Kidney (tissue), 13 donors: ENCODE measurements at regions not wholly inside any gene's neighbourhood (a gene's known extent, or its start where the extent isn't known, plus 50 kb on each side); places are given as distances from the start of the nearest gene placed in this dataset.
A peak's percentile ranks its signal among the peaks of the same experiment; 100 is the strongest.

Experiments
- DNase-seq, 5 donors: peaks; one replicate each; pipeline ENCODE4 v3.0.0-alpha.2; 2013 to 2020
- FAIRE-seq: peaks from 2 replicates; lab custom pipeline; 2012; peaks lifted over from hg19 to GRCh38; lab: Jason Lieb, UNC
- H3K27ac ChIP-seq, 2 donors: one replicate each; pipeline ENCODE4 v1.7.0; 2013; ENCODE audit warnings: low read depth in 2 of 2, low read length in 2 of 2, inconsistent platforms in 1 of 2
- H3K27me3 ChIP-seq: one replicate; pipeline ENCODE4 v1.7.1; 2013; ENCODE audit warnings: low read length, inconsistent platforms; ENCODE audit not compliant: control insufficient read depth, insufficient read depth
- H3K36me3 ChIP-seq, 3 donors: one replicate each; pipeline versions ENCODE4 v1.7.0 to v1.7.1; 2013; ENCODE audit warnings: low read length in 3 of 3, control low read depth in 1 of 3, inconsistent platforms in 1 of 3; ENCODE audit not compliant: insufficient read depth in 3 of 3, control insufficient read depth in 2 of 3
- H3K4me1 ChIP-seq, 3 donors: one replicate each; pipeline versions ENCODE4 v1.7.0 to v1.7.1; 2013; ENCODE audit warnings: low read length in 3 of 3, inconsistent platforms in 1 of 3, low read depth in 1 of 3; ENCODE audit not compliant: control insufficient read depth in 2 of 3, insufficient read depth in 2 of 3
- H3K4me3 ChIP-seq, 3 donors: one replicate each; pipeline versions ENCODE4 v1.7.0 to v1.8.1; 2013; ENCODE audit warnings: low read length in 3 of 3, control low read depth in 1 of 3, inconsistent platforms in 1 of 3
- H3K9ac ChIP-seq, 3 donors: one replicate each; pipeline versions ENCODE4 v1.7.0 to v1.7.1; 2013; ENCODE audit warnings: low read length in 3 of 3, control low read depth in 1 of 3, inconsistent platforms in 1 of 3
- H3K9me3 ChIP-seq, 3 donors: one replicate each; pipeline versions ENCODE4 v1.7.0 to v1.7.1; 2013; ENCODE audit warnings: low read length in 3 of 3, control low read depth in 1 of 3, inconsistent platforms in 1 of 3; ENCODE audit not compliant: control insufficient read depth in 2 of 3, insufficient read depth in 1 of 3
- intact Hi-C: fragments of 100-400 bp; cut with DNase I; formaldehyde crosslinking; loops from one replicate; pipeline ENCODE4 v1.11.1; 2022
- TF ChIP-seq, protein P1 (sequence below): IDR thresholded peaks from 3 replicates; pipeline ENCODE4 v1.5.1; 2012; ENCODE audit warnings: mild to moderate bottlenecking, moderate library complexity, borderline replicate concordance; ENCODE audit not compliant: insufficient read depth; ENCODE audit errors: extremely low read depth
- donor health status: control.
- donor health status: control.
- donor health status: control.
- donor health status: control.
- donor health status: control.
- donor health status: DM: yes; HTN: yes; CAD: no.
- donor health status: Normal renal cell carcinoma (clear cell type).

DNA sequence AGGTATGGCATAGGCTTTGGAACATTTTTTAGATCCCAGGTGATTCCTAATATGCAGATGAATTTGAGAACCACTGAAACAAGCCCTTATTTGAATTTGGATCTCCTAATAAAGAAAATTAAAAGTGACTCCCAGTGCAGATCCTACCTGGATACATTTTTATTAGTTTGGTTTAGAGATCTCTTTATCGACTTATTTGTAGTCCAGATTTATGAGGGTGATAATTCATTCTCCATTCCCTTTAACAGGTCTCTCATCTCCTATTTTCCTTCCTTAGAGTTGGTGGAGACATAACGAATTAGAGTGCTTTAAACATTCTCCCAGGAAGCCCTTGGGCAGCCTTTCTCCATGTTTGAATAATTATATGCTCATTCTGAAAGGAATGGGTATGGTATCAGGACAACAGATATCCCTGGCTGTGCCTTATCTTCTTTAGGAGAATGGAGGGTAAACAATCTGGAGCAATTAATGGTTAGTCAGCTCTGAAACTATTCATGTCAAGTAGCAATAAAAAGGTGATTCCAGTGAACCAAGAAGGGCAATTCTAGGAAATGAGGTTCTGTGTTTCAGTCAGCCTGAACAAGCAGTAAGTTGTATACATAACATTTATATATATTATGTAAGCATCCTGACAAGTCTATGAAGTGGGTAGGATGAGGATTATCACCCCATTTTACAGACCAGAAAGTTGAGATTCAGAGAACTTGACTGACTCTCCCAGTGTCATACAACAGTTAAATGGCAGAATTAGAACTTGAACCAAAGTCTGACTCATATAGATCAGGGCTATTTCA is 53.9 kb upstream of the RCE1 start:
- intact Hi-C loops = no loop called here
- DNase-seq (peak in 2 of 5 donors; percentile 27 to 42), FAIRE-seq (no peak)
- TF ChIP-seq, protein P1, sequence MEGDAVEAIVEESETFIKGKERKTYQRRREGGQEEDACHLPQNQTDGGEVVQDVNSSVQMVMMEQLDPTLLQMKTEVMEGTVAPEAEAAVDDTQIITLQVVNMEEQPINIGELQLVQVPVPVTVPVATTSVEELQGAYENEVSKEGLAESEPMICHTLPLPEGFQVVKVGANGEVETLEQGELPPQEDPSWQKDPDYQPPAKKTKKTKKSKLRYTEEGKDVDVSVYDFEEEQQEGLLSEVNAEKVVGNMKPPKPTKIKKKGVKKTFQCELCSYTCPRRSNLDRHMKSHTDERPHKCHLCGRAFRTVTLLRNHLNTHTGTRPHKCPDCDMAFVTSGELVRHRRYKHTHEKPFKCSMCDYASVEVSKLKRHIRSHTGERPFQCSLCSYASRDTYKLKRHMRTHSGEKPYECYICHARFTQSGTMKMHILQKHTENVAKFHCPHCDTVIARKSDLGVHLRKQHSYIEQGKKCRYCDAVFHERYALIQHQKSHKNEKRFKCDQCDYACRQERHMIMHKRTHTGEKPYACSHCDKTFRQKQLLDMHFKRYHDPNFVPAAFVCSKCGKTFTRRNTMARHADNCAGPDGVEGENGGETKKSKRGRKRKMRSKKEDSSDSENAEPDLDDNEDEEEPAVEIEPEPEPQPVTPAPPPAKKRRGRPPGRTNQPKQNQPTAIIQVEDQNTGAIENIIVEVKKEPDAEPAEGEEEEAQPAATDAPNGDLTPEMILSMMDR = no peak
- H3K4me1 ChIP-seq = peaks cover 0 to 7% (median 0%) of the 10 kb centered on the region in 3 donors
- no peaks in the 10 kb centered on the region for H3K36me3 ChIP-seq
- H3K9me3 ChIP-seq = no peaks in the 10 kb centered on the region
- no peak overlapping the region for H3K27ac ChIP-seq
- no peak overlapping the region for H3K9ac ChIP-seq
- H3K27me3 ChIP-seq = no peaks in the 10 kb centered on the region
- no peak overlapping the region for H3K4me3 ChIP-seq

DNA sequence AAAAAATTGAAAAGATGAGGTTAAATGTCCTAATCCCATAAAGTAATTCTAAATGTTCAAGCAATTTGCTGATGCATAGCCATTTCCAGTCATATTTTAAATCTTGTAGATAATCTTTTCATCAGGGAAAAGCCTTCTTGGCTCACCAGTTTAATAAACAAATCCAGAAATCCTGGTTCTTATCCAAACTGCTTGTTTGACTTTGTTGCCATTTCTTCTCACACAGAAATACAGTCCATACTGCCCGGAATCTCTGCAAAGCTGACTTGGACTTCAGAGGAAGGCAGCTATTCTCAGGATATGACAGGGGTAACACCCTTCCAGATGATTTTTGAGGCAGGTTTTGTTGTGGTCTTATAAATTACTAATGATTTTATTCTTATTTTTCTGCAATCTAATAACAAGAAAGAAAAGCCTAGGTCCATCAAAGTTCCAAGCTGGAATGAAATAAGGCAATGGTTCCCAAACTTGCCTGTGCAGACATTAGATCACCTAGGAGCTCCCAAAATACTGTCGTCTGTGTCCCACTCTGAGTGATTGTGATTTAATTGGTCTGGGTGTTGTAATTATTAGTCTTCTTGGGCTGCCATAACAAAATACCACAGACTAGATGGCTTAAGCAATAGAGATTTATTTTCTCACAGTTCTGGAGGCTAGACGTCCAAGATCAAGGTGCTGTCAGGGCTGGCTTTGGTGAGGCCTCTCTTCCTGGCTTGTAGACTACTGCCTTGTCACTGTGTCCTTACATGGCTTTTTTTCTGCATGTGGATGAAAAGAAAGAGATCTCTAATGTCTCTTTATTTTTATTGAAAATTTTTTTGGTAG is 55.1 kb upstream of the RCE1 start:
- no peak for FAIRE-seq
- Histone ChIP-seq H3K9ac (no peak overlapping the region), H3K27ac (no peak overlapping the region), H3K4me1 (peaks cover 0 to 7% (median 0%) of the 10 kb centered on the region in 3 donors), H3K4me3 (no peak overlapping the region), H3K36me3 (no peaks in the 10 kb centered on the region), H3K27me3 (no peaks in the 10 kb centered on the region), H3K9me3 (no peaks in the 10 kb centered on the region)
- DNase-seq = peak in 1 of 5 donors; percentile 7
- TF ChIP-seq, protein P1 = no peak
- intact Hi-C loops = no loop called here

DNA sequence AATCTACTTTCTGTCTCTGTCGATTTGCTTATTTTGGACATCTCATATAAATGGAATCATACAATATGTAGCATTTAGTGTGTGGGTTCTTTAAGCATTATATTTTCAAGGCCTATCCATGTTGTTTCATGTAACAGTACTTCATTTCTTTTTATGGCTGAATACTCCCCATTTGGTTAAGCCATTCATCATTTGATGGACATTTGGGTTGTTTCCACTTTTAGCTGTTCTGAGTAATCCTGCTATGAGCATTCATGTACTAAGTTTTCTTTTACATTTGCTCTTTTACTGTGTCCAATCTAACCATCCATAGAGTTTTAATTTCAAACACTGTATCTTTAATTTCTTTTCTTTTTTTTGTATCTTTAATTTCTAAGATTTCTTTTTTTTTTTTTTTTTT is 55.6 kb upstream of the SPTBN2 start:
- intact Hi-C loops = no loop called here
- Histone ChIP-seq H3K9me3 (no peaks in the 10 kb centered on the region), H3K27me3 (no peaks in the 10 kb centered on the region), H3K36me3 (no peaks in the 10 kb centered on the region), H3K9ac (no peak overlapping the region), H3K27ac (no peak overlapping the region), H3K4me3 (no peak overlapping the region), H3K4me1 (peaks cover 0 to 7% (median 0%) of the 10 kb centered on the region in 3 donors)
- no peak for FAIRE-seq
- TF ChIP-seq, protein P1 = no peak
- DNase-seq = no peak
